ENCODE measurements at regions not wholly inside any gene's neighbourhood (a gene's known extent, or its start where the extent isn't known, plus 50 kb on each side); places are given as distances from the start of the nearest gene placed in this dataset.
"Not testable (repeated sequence)": the region's sequence is repeated elsewhere in the genome, so short reads cannot be mapped to it uniquely, and the experiment has no call there.

- DNase-seq (ENCODE audit: low read depth): peak; percentile 99
Measured at GRCh38 chr5:39755986-39756385, 331.2 kb upstream of the DAB2 start.

DNA sequence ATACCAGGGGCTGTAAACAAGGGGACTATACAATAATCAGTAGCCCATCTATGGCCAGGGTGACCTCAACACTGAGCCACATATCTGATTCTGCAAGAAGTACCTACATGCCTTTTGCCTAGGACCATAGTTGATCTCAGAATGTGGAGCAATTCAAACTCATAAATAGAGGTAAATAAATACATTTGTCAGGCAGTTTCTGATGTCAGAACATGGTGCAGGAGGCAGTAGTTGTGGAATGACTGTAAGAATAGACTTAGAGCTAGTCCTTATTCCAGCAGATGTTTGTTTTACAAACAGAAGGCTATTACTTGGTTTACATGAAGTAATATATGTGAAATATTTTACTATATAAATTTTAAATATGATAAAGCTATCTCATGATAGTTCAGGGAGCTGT, 330.7 kb upstream of the DAB2 start:
- no peak for DNase-seq (ENCODE audit: low read depth)

- not testable (repeated sequence) for DNase-seq (ENCODE audit: low read depth)
Measured at GRCh38 chr5:39753747-39754146, 329.0 kb upstream of the DAB2 start.

DNA sequence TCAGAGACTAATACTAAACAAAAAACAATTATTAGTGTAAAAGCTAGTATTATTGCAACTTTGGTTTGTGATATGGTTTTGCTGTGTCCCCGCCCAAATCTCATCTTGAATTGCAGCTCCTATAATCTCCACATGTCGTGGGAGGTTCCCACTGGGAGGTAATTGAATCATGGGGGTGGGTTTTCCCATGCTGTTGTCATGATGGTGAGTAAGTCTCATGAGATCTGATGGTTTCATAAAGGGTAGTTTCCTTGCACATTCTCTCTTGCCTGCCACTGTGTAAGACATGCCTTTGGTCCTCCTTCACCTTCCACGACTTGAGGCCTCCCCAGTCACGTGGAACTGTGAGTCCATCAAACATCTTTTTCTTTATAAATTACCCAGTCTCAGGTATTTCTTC, 325.9 kb upstream of the DAB2 start:
- DNase-seq (ENCODE audit: low read depth): no peak

DNA sequence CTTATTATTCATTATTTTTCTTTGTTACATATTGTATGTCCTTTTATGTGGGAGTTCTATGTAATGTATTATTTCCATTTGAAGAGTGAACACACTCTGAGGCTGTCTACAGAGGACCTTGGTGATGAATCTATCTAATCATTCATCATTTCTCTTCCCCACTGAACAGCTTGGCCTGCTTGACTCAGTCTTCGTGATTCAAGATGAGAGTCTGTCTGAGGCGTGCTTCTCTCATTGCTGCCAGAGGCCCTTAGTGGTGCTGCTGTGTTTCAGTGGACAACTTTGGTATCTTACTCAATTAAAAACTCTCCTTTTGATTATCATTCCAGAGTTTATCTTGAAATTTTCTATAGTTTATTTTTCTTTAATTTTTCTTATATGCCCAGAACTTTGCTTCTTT, 318.1 kb upstream of the DAB2 start:
- no peak for DNase-seq (ENCODE audit: low read depth)

DNA sequence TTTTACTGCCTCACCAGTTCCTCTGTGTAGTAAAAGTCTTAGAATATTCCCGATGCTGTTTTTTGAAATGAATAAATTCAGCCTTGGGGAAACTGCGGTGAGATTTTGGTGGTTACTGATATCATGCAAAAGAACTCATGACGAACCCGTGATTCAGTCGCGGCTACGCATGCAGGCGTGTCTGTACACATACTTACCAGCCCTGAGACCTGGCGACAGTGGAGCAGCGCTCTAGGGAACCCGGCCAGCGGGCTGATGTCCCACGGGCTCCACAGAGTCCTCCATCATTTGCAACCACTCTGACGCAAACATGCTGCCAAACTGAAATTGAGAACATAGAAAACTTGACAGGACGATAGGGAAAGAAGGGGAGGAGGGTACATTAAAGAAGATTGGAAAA, 315.6 kb upstream of the DAB2 start:
- no peak for DNase-seq (ENCODE audit: low read depth)

- no peak for DNase-seq (ENCODE audit: low read depth)
Measured at GRCh38 chr5:39732166-39732565, 307.4 kb upstream of the DAB2 start.

DNA sequence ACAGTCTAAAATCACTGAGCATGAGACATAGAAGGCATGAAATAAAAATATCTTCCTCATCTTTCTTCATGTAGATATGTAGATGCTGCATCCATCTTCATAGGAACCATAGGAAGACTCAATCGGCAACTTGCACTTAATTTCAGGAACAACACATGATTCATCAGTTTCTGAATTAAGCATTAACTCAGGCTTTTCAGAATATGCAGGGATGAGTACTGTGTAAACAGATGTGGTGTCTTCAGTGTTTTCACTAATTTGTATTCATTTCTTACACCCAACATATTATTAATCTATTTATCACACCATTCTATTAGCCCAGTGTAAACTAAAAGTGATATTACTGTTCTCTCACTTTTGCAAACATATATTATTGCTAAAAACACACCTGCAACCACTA, 305.9 kb upstream of the DAB2 start:
- DNase-seq (ENCODE audit: low read depth): no peak

GRCh38 chr5:39730006-39730405, 305.2 kb upstream of the DAB2 start:
- DNase-seq (ENCODE audit: low read depth): no peak

- no peak for DNase-seq (ENCODE audit: low read depth)
Measured at GRCh38 chr5:39726467-39726866, 301.7 kb upstream of the DAB2 start.

GRCh38 chr5:39721394-39721793, 296.6 kb upstream of the DAB2 start:
- no peak for DNase-seq (ENCODE audit: low read depth)

- no peak for DNase-seq (ENCODE audit: low read depth)
Measured at GRCh38 chr5:39720136-39720535, 295.4 kb upstream of the DAB2 start.

GRCh38 chr5:39717176-39717897, 292.6 kb upstream of the DAB2 start:
- DNase-seq (ENCODE audit: low read depth): no peak

GRCh38 chr5:39716532-39717028, 291.8 kb upstream of the DAB2 start:
- peak; percentile 45 for DNase-seq (ENCODE audit: low read depth)

- peak; percentile 71 for DNase-seq (ENCODE audit: low read depth)
Measured at GRCh38 chr5:39714036-39714698, 289.4 kb upstream of the DAB2 start.

DNA sequence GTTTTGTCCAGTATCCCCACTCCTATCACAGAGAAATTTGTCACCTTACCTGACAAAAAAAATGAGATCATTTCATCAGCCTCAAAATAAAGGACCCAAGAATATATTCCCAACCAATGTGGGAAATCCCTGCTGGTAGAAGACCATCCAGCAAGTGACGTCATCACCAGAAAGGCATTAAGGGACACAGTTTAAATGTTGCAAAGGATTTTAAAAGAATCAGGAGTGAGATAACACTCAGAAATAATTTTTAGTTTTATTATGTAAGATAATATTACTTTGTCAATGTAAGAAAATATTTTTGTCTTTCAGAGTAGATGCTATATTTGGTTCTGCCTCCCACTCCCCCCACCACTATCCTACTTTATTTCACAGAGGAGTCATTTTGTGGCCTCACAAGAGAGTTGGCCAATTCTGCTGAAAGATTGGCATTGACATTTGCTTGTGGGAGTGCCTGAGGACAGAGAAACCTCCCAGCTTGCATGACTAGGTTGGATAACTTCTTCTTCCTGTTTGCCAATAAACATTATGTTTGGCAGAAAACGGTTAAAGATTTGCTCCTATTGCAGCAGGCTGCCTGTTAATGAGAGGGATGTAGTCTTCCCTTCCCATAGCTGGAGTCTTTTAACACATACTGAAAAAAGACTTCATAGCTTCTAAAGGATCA, 288.6 kb upstream of the DAB2 start:
- no peak for DNase-seq (ENCODE audit: low read depth)

DNA sequence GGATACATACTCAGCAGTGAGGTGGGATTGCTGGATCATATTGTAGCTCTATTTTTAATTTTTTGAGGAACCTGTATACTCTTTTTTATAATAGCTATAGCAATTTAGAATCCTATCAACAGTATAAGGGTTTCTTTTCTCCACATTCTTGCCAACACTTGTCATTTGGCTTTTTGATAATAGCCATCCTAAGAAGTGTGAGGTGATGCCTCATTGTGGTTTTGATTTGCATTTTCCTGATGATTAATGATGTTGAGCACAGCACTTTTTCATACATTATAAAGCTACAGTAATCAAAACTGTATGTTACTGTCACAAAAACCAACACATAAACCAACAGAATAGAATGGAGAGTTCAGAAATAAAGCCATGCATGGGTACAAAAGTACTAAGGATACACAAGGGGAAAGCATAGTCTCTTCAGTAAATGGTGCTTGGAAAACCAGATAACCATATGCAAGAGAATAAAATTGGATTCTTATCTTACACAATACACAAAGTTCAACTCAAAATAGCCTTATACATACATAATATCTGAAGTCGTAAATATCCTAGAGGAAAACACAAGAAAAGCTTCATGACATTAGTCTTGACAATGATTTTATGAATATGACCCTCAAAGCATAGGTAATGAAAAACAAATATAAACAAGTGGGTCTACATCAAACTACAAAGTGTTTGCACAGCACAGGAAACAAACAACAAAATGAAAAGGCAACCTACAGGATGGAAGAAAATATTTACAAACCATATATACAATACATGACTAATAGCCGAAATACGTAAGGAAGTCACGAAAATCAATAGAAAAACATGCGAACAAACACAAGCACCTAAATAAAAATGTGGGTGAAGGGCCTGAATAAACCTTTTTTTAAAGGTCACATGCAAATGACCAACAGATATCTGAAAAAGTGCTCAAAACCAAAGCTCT, 287.8 kb upstream of the DAB2 start:
- DNase-seq (ENCODE audit: low read depth): no peak

DNA sequence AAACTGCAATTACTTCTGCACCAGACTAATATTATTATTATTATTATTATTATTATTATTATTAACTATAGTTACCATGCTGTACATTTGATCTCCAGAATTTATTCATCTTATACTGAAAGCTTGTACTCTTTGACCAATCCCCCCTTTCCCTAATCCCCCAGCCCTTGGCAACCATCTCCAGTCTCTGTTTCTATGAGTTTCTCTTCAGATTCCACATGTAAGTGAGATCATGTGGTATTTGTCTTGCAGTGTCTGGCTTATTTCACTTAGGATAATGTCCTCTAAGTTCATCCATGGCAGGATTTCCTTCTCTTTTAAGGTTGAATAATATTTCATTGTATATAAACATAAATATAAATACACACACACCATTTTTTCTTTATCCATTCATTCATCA, 287.0 kb upstream of the DAB2 start:
- no peak for DNase-seq (ENCODE audit: low read depth)

DNA sequence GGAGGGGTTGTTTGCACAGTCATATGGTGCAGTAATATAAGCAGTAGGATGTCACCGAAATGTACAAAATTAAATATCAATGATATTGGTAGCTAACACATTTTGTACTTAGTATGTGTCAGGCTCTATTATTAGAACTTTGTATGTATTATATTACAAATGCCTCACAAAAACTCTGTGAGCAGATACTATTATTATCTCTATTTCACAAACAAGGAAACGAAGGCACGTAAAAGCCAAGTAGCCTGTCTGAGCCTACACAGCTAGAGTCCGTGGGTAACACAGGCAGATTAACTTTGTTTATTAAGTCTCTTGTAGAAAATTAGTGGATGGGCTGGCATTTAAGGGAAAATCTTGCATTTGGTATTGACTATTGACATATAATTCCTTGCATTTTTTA, 284.3 kb upstream of the DAB2 start:
- DNase-seq (ENCODE audit: low read depth): no peak

DNA sequence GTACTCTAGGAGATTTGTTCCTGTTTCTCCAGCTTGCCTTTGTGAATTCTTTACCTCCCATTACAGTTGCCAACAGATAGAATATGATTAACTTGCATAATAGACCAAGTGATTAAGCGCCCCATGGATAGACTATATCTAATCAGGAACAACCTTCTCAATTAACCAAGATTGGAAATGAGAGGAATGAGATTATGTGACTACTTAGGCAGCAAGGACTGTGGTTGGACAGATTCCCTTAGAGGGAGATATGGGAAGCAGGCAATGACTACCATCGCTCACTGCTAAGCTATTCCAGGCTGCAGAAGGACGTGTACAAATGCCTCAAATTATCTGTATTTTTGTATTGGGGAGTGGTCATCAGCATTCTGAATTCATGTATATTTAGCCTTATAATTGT, 278.1 kb upstream of the DAB2 start:
- DNase-seq (ENCODE audit: low read depth): no peak

GRCh38 chr5:39700523-39700922, 275.7 kb upstream of the DAB2 start:
- DNase-seq (ENCODE audit: low read depth): no peak

Measured in HS-5 (cell line).